ENCODE measurements at regions not wholly inside any gene's neighbourhood (a gene's known extent, or its start where the extent isn't known, plus 50 kb on each side); places are given as distances from the start of the nearest gene placed in this dataset.

- H3K4me2 ChIP-seq (ENCODE audit: insufficient read depth, low read length), result no peak overlapping the region
- H3K79me2 ChIP-seq (ENCODE audit: insufficient read depth, low read length), result no peaks in the 10 kb centered on the region
- DNase-seq (ENCODE audit: insufficient read length, low spot score, missing footprints), result no peak
- no peaks in the 10 kb centered on the region for H3K9me3 ChIP-seq (ENCODE audit: low read depth, low read length)
- no peaks in the 10 kb centered on the region for H3K4me1 ChIP-seq (ENCODE audit: insufficient read depth, low read length)
- no peak overlapping the region for H3K27ac ChIP-seq (ENCODE audit: low read depth, low read length)
- H3K27me3 ChIP-seq (ENCODE audit: insufficient read depth, low read length), result no peaks in the 10 kb centered on the region
- TF ChIP-seq CTCF (IDR thresholded peaks at IDR 0.05; ENCODE audit: extremely low read depth, low read depth, low read length), result no peak
- H2AFZ ChIP-seq (ENCODE audit: low read length), result no peak overlapping the region
- no peaks in the 10 kb centered on the region for H3K36me3 ChIP-seq (ENCODE audit: insufficient read depth, low read length)
- H4K20me1 ChIP-seq (ENCODE audit: insufficient read depth, low read length), result no peaks in the 10 kb centered on the region
- H3K4me3 ChIP-seq (ENCODE audit: insufficient read depth, low read length), result no peak overlapping the region
These were observed 245.8 kb downstream of the TTLL2 start for GRCh38 chr6:167570460-167571400.

- H3K36me3 ChIP-seq (ENCODE audit: insufficient read depth, low read length), result no peaks in the 10 kb centered on the region
- no peak overlapping the region for H3K27ac ChIP-seq (ENCODE audit: low read depth, low read length)
- no peak overlapping the region for H2AFZ ChIP-seq (ENCODE audit: low read length)
- H3K4me1 ChIP-seq (ENCODE audit: insufficient read depth, low read length), result no peaks in the 10 kb centered on the region
- H3K9me3 ChIP-seq (ENCODE audit: low read depth, low read length), result no peaks in the 10 kb centered on the region
- H3K4me2 ChIP-seq (ENCODE audit: insufficient read depth, low read length), result no peak overlapping the region
- H4K20me1 ChIP-seq (ENCODE audit: insufficient read depth, low read length), result no peaks in the 10 kb centered on the region
- no peaks in the 10 kb centered on the region for H3K27me3 ChIP-seq (ENCODE audit: insufficient read depth, low read length)
- no peak for DNase-seq (ENCODE audit: insufficient read length, low spot score, missing footprints)
- no peaks in the 10 kb centered on the region for H3K79me2 ChIP-seq (ENCODE audit: insufficient read depth, low read length)
- no peak overlapping the region for H3K4me3 ChIP-seq (ENCODE audit: insufficient read depth, low read length)
- no peak for TF ChIP-seq CTCF (IDR thresholded peaks at IDR 0.05; ENCODE audit: extremely low read depth, low read depth, low read length)
These were observed 246.7 kb downstream of the TTLL2 start for GRCh38 chr6:167571550-167571949.

GRCh38 chr6:167572106-167572505 is 247.2 kb downstream of the TTLL2 start:
- DNase-seq (ENCODE audit: insufficient read length, low spot score, missing footprints), result no peak
- H3K36me3 ChIP-seq (ENCODE audit: insufficient read depth, low read length), result no peaks in the 10 kb centered on the region
- H3K27me3 ChIP-seq (ENCODE audit: insufficient read depth, low read length), result no peaks in the 10 kb centered on the region
- no peak for TF ChIP-seq CTCF (IDR thresholded peaks at IDR 0.05; ENCODE audit: extremely low read depth, low read depth, low read length)
- no peaks in the 10 kb centered on the region for H3K4me1 ChIP-seq (ENCODE audit: insufficient read depth, low read length)
- no peak overlapping the region for H3K27ac ChIP-seq (ENCODE audit: low read depth, low read length)
- no peak overlapping the region for H2AFZ ChIP-seq (ENCODE audit: low read length)
- H4K20me1 ChIP-seq (ENCODE audit: insufficient read depth, low read length), result no peaks in the 10 kb centered on the region
- no peaks in the 10 kb centered on the region for H3K79me2 ChIP-seq (ENCODE audit: insufficient read depth, low read length)
- H3K4me3 ChIP-seq (ENCODE audit: insufficient read depth, low read length), result no peak overlapping the region
- no peaks in the 10 kb centered on the region for H3K9me3 ChIP-seq (ENCODE audit: low read depth, low read length)
- H3K4me2 ChIP-seq (ENCODE audit: insufficient read depth, low read length), result no peak overlapping the region

DNA sequence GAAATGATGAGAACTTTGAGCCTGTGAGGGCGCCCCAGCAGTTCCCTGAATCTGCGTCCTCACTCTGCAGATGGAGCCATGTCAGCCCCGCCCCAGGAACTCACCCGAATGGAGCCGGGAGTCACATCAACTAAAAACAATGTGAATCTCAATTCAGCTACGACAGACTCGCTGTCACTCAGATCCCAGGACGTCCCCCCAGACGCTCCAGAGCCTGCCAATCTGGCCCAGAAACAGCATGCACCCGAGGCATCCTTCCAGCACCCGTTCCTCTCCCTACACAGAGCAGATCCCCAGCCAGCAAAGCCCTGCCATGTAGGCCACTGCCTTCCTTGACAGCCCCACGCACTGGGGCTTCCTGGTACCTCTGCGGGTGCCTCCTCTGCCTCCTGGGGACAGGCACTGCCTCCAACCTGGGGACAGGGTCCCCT is 248.0 kb downstream of the TTLL2 start:
- Histone ChIP-seq H3K79me2 (ENCODE audit: insufficient read depth, low read length) (no peaks in the 10 kb centered on the region), H3K9me3 (ENCODE audit: low read depth, low read length) (no peaks in the 10 kb centered on the region)

More for the DNA sequence above, 248.0 kb downstream of the TTLL2 start:
- no peak overlapping the region for H2AFZ ChIP-seq (ENCODE audit: low read length)
- no peak for DNase-seq (ENCODE audit: insufficient read length, low spot score, missing footprints)
- H3K27ac ChIP-seq (ENCODE audit: low read depth, low read length), result no peak overlapping the region
- H3K4me1 ChIP-seq (ENCODE audit: insufficient read depth, low read length), result no peaks in the 10 kb centered on the region
- TF ChIP-seq CTCF (IDR thresholded peaks at IDR 0.05; ENCODE audit: extremely low read depth, low read depth, low read length), result no peak
- no peaks in the 10 kb centered on the region for H3K36me3 ChIP-seq (ENCODE audit: insufficient read depth, low read length)
- H4K20me1 ChIP-seq (ENCODE audit: insufficient read depth, low read length), result no peaks in the 10 kb centered on the region
- no peak overlapping the region for H3K4me3 ChIP-seq (ENCODE audit: insufficient read depth, low read length)
- H3K4me2 ChIP-seq (ENCODE audit: insufficient read depth, low read length), result no peak overlapping the region
- H3K27me3 ChIP-seq (ENCODE audit: insufficient read depth, low read length), result no peaks in the 10 kb centered on the region

Measured in osteoblast (primary cell).